ENCODE measurements at regions not wholly inside any gene's neighbourhood (a gene's known extent, or its start where the extent isn't known, plus 50 kb on each side); places are given as distances from the start of the nearest gene placed in this dataset.

DNA sequence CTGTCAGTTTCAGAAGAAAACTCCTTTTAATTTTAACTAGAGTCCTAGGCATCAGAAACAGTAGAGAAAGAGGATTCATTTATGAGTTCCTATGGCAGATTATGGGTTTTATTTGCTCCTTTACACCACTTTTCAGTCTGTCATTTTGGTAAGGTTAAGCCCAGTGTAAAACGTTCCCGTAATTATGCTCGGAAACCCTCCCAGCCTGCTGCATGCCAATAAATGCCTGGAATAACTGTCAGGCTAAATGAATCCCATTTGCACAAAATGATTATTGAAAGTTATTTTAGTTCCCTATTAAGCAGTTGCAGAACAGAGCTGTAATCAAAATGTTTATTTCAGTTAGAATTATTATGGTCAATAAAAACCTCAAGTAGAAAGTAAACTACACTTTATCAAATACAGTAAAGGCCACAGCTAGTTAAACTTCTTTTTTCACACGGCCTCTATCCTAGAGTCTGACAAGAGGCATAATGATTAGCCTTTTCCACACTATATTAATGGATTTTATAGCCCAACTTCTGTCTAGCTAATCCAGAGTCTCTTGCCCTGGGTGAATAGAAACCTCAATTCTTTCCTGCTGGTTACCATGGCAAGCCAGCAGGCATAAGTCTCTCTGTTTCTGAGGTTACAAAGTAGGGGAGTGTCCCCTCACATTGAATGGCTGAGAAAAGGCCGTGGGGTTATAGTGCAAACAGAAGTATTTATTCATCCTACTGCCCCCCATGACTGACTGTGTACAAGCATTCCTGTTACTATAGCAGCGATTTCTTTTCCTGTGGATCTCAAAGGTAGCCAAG, 80.8 kb upstream of the NPVF start:
- DNase-seq (ENCODE audit: low spot score in 2 of 2), result no peak
- intact Hi-C loops (cut with DNase I; ENCODE audit: low total_unique reads), result no loop called here
- WGBS, 2 donors, result 59 to 66% methylated on average over 6 of the region's 6 CpGs
- no peak for TF ChIP-seq POLR2A (IDR thresholded peaks at IDR 0.05)
- no peak overlapping the region for H3K4me3 ChIP-seq (ENCODE audit: low read depth, poor library complexity, severe bottlenecking)

DNA sequence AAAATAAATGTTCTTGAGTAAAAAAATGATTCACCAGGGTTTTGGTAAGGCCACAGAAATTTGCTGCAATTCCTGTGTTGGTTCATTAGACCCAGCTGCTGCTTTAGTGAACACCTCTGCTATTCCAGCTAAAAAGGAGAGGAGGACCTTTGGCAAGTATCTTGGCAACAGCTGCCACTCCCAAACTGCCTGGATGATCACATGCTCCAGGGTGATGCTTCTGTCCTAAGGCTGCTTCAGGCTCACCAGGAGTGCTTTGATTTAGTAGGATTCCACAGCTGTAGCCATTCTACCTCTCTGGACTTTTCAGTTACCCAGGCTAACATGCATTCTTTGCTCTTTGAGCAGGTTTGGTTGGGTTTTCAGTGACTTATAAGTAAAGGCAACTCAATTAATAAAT, 82.6 kb upstream of the NPVF start:
- no peak overlapping the region for H3K4me3 ChIP-seq (ENCODE audit: low read depth, poor library complexity, severe bottlenecking)
- intact Hi-C loops (cut with DNase I; ENCODE audit: low total_unique reads), result no loop called here
- TF ChIP-seq, protein P1, sequence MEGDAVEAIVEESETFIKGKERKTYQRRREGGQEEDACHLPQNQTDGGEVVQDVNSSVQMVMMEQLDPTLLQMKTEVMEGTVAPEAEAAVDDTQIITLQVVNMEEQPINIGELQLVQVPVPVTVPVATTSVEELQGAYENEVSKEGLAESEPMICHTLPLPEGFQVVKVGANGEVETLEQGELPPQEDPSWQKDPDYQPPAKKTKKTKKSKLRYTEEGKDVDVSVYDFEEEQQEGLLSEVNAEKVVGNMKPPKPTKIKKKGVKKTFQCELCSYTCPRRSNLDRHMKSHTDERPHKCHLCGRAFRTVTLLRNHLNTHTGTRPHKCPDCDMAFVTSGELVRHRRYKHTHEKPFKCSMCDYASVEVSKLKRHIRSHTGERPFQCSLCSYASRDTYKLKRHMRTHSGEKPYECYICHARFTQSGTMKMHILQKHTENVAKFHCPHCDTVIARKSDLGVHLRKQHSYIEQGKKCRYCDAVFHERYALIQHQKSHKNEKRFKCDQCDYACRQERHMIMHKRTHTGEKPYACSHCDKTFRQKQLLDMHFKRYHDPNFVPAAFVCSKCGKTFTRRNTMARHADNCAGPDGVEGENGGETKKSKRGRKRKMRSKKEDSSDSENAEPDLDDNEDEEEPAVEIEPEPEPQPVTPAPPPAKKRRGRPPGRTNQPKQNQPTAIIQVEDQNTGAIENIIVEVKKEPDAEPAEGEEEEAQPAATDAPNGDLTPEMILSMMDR (IDR thresholded peaks at IDR 0.05), result no peak
- TF ChIP-seq POLR2A (IDR thresholded peaks at IDR 0.05), result no peak
- no peak for DNase-seq (ENCODE audit: low spot score in 2 of 2)

DNA sequence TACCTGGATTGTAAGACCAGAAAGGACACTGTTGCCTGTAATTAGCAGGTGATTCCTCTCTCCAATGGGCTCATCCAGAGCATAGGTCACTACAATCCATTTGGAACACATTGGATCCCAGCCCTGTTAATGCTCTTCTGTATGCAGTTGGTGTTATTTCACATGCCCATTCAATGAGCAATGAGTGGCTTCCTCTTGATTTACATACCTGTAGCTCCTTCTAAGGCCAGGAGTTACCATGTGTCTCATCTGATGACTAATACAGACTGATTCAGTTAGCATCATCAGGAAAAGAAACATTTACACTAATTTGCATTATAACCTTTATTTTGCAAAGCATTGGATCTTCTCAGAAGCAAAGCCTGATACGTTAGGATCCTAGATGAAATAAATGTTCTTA, 83.1 kb upstream of the NPVF start:
- TF ChIP-seq POLR2A (IDR thresholded peaks at IDR 0.05), result no peak
- TF ChIP-seq, protein P1 (IDR thresholded peaks at IDR 0.05), result no peak
- DNase-seq (ENCODE audit: low spot score in 2 of 2), result no peak
- intact Hi-C loops (cut with DNase I; ENCODE audit: low total_unique reads), result no loop called here
- H3K4me3 ChIP-seq (ENCODE audit: low read depth, poor library complexity, severe bottlenecking), result no peak overlapping the region
- WGBS, 2 donors, result 81 to 94% methylated on average over 1 of the region's 1 CpG

- intact Hi-C loops (cut with DNase I; ENCODE audit: low total_unique reads), result no loop called here
- 85 to 86% methylated on average over 6 of the region's 6 CpGs for whole genome bisulfite sequencing, 2 donors
- no peak for DNase-seq (ENCODE audit: low spot score in 2 of 2)
These were observed 84.7 kb upstream of the NPVF start for GRCh38 chr7:25312968-25313367.

GRCh38 chr7:25313526-25313925, 85.2 kb upstream of the NPVF start:
- no peak for DNase-seq (ENCODE audit: low spot score in 2 of 2)
- WGBS, 2 donors, result 75 to 76% methylated on average over 1 of the region's 1 CpG
- intact Hi-C loops (cut with DNase I; ENCODE audit: low total_unique reads), result no loop called here
- H3K4me3 ChIP-seq (ENCODE audit: low read depth, poor library complexity, severe bottlenecking), result no peak overlapping the region
- no peak for TF ChIP-seq POLR2A (IDR thresholded peaks at IDR 0.05)
- TF ChIP-seq, protein P1 (IDR thresholded peaks at IDR 0.05), result no peak

More at GRCh38 chr7:25312968-25313367, 84.7 kb upstream of the NPVF start:
- TF ChIP-seq, protein P1 (IDR thresholded peaks at IDR 0.05), result no peak
- TF ChIP-seq POLR2A (IDR thresholded peaks at IDR 0.05), result no peak
- H3K4me3 ChIP-seq (ENCODE audit: low read depth, poor library complexity, severe bottlenecking), result no peak overlapping the region

GRCh38 chr7:25314094-25314730, 85.9 kb upstream of the NPVF start:
- no peak for DNase-seq (ENCODE audit: low spot score in 2 of 2)
- TF ChIP-seq, protein P1 (IDR thresholded peaks at IDR 0.05), result no peak
- no peak for TF ChIP-seq POLR2A (IDR thresholded peaks at IDR 0.05)
- H3K4me3 ChIP-seq (ENCODE audit: low read depth, poor library complexity, severe bottlenecking), result no peak overlapping the region
- intact Hi-C loops (cut with DNase I; ENCODE audit: low total_unique reads), result no loop called here
- 87% methylated on average over 5 of the region's 5 CpGs for WGBS, 2 donors
